Osteoblast (primary cell): ENCODE measurements at regions not wholly inside any gene's neighbourhood (a gene's known extent, or its start where the extent isn't known, plus 50 kb on each side); places are given as distances from the start of the nearest gene placed in this dataset.
A peak's percentile ranks its signal among the peaks of the same experiment; 100 is the strongest.

Source experiments
- DNase-seq: peaks from one replicate; pipeline ENCODE4 v3.0.0; 2011; ENCODE audit warnings: low spot score, mixed read lengths; ENCODE audit not compliant: insufficient read length; ENCODE audit errors: missing footprints
- H2AFZ ChIP-seq: 2 replicates; pipeline ENCODE4 v1.6.0; 2011; ENCODE audit warnings: mild to moderate bottlenecking, low read length
- H3K27ac ChIP-seq: 2 replicates; pipeline ENCODE4 v1.5.1; 2011; ENCODE audit warnings: mild to moderate bottlenecking, low read depth, low read length, moderate library complexity
- H3K27me3 ChIP-seq: 2 replicates; pipeline ENCODE4 v1.6.0; 2012; ENCODE audit warnings: mild to moderate bottlenecking, control low read depth, inconsistent platforms, low read length, moderate library complexity; ENCODE audit not compliant: insufficient read depth
- H3K36me3 ChIP-seq: 2 replicates; pipeline ENCODE4 v1.5.1; 2011; ENCODE audit warnings: mild to moderate bottlenecking, low read length, control low read depth, moderate library complexity; ENCODE audit not compliant: insufficient read depth
- H3K4me1 ChIP-seq: 2 replicates; pipeline ENCODE4 v1.5.1; 2011; ENCODE audit warnings: mild to moderate bottlenecking, low read length, control low read depth, moderate library complexity; ENCODE audit not compliant: insufficient read depth
- H3K4me2 ChIP-seq: 2 replicates; pipeline ENCODE4 v1.6.0; 2011; ENCODE audit warnings: mild to moderate bottlenecking, low read length; ENCODE audit not compliant: insufficient read depth
- H3K4me3 ChIP-seq: fragments of 200-600 bp; sonication (generic); 3 replicates; pipeline ENCODE4 v1.5.1; 2012; ENCODE audit warnings: mild to moderate bottlenecking, low read length, inconsistent platforms; ENCODE audit not compliant: insufficient read depth
- H3K79me2 ChIP-seq: 2 replicates; pipeline ENCODE4 v1.6.0; 2012; ENCODE audit warnings: mild to moderate bottlenecking, low read length, control low read depth, inconsistent platforms; ENCODE audit not compliant: insufficient read depth
- H3K9me3 ChIP-seq: 2 replicates; pipeline ENCODE4 v1.5.1; 2011; ENCODE audit warnings: low read depth, low read length, control low read depth
- H4K20me1 ChIP-seq: 2 replicates; pipeline ENCODE4 v1.6.0; 2012; ENCODE audit warnings: mild to moderate bottlenecking, low read length, control low read depth; ENCODE audit not compliant: insufficient read depth
- CTCF ChIP-seq: IDR thresholded peaks from 2 replicates; pipeline ENCODE4 v1.5.1; 2011; ENCODE audit warnings: mild to moderate bottlenecking, low read depth, low read length, moderate library complexity; ENCODE audit errors: extremely low read depth

- Histone ChIP-seq H3K79me2 (no peaks in the 10 kb centered on the region), H3K27me3 (no peaks in the 10 kb centered on the region), H3K27ac (peak overlapping the region; percentile 58), H3K9me3 (no peaks in the 10 kb centered on the region), H3K36me3 (no peaks in the 10 kb centered on the region), H3K4me3 (no peak overlapping the region), H2AFZ (no peak overlapping the region), H3K4me1 (peaks cover 26% of the 10 kb centered on the region), H4K20me1 (no peaks in the 10 kb centered on the region), H3K4me2 (no peak overlapping the region)
- no peak for TF ChIP-seq CTCF
- DNase-seq = no peak
These were observed 391.1 kb upstream of the HSF2 start for GRCh38 chr6:122008101-122008999.

- H3K4me1 ChIP-seq = peaks cover 26% of the 10 kb centered on the region
- TF ChIP-seq CTCF = no peak
- no peaks in the 10 kb centered on the region for H3K27me3 ChIP-seq
- peak overlapping the region; percentile 58 for H3K27ac ChIP-seq
- H3K4me3 ChIP-seq = no peak overlapping the region
- no peak overlapping the region for H3K4me2 ChIP-seq
- no peaks in the 10 kb centered on the region for H3K36me3 ChIP-seq
- H3K9me3 ChIP-seq = no peaks in the 10 kb centered on the region
- DNase-seq = no peak
- no peak overlapping the region for H2AFZ ChIP-seq
- H3K79me2 ChIP-seq = no peaks in the 10 kb centered on the region
- H4K20me1 ChIP-seq = no peaks in the 10 kb centered on the region
These were observed 390.5 kb upstream of the HSF2 start for GRCh38 chr6:122009000-122009350.

GRCh38 chr6:122012578-122012977 lies 386.9 kb upstream of the HSF2 start:
- no peak overlapping the region for H3K4me2 ChIP-seq
- no peak for DNase-seq

More at GRCh38 chr6:122012578-122012977, 386.9 kb upstream of the HSF2 start:
- no peak overlapping the region for H3K27ac ChIP-seq
- H3K4me3 ChIP-seq = no peak overlapping the region
- no peaks in the 10 kb centered on the region for H4K20me1 ChIP-seq
- H3K9me3 ChIP-seq = no peaks in the 10 kb centered on the region
- no peak overlapping the region for H2AFZ ChIP-seq
- H3K27me3 ChIP-seq = no peaks in the 10 kb centered on the region
- TF ChIP-seq CTCF = no peak
- H3K79me2 ChIP-seq = no peaks in the 10 kb centered on the region
- H3K36me3 ChIP-seq = no peaks in the 10 kb centered on the region
- H3K4me1 ChIP-seq = peaks cover 31% of the 10 kb centered on the region
